ENCODE measurements at regions not wholly inside any gene's neighbourhood (a gene's known extent, or its start where the extent isn't known, plus 50 kb on each side); places are given as distances from the start of the nearest gene placed in this dataset.
A peak's percentile ranks its signal among the peaks of the same experiment; 100 is the strongest.

GRCh38 chr4:131370846-131371245 is 1778.2 kb upstream of the PCDH10 start:
- no peaks in the 10 kb centered on the region for H3K9me3 ChIP-seq (ENCODE audit: control insufficient read depth, low read depth, low read length)
- H3K4me3 ChIP-seq (ENCODE audit: low read length), result no peak overlapping the region
- H3K36me3 ChIP-seq (ENCODE audit: control insufficient read depth, insufficient read depth, low read length), result no peaks in the 10 kb centered on the region
- H3K27me3 ChIP-seq (ENCODE audit: control insufficient read depth, insufficient read depth, low read length), result no peaks in the 10 kb centered on the region
- DNase-seq, result no peak
- H3K4me1 ChIP-seq (ENCODE audit: control insufficient read depth, insufficient read depth, low read length), result no peaks in the 10 kb centered on the region
- H3K27ac ChIP-seq (ENCODE audit: low read length), result no peak overlapping the region

GRCh38 chr4:131381055-131381454 is 1768.0 kb upstream of the PCDH10 start:
- Histone ChIP-seq H3K4me3 (ENCODE audit: low read length) (no peak overlapping the region), H3K4me1 (ENCODE audit: control insufficient read depth, insufficient read depth, low read length) (no peaks in the 10 kb centered on the region), H3K9me3 (ENCODE audit: control insufficient read depth, low read depth, low read length) (peaks cover 5% of the 10 kb centered on the region), H3K27me3 (ENCODE audit: control insufficient read depth, insufficient read depth, low read length) (no peaks in the 10 kb centered on the region), H3K36me3 (ENCODE audit: control insufficient read depth, insufficient read depth, low read length) (no peaks in the 10 kb centered on the region), H3K27ac (ENCODE audit: low read length) (no peak overlapping the region)
- WGBS (ENCODE audit: insufficient coverage, low lambda C conversion rate), result 97% methylated on average over 2 of the region's 2 CpGs
- DNase-seq, result no peak

- Histone ChIP-seq H3K27me3 (ENCODE audit: control insufficient read depth, insufficient read depth, low read length) (no peaks in the 10 kb centered on the region), H3K36me3 (ENCODE audit: control insufficient read depth, insufficient read depth, low read length) (no peaks in the 10 kb centered on the region), H3K4me1 (ENCODE audit: control insufficient read depth, insufficient read depth, low read length) (no peaks in the 10 kb centered on the region), H3K4me3 (ENCODE audit: low read length) (no peak overlapping the region), H3K27ac (ENCODE audit: low read length) (no peak overlapping the region), H3K9me3 (ENCODE audit: control insufficient read depth, low read depth, low read length) (peaks cover 5% of the 10 kb centered on the region)
- WGBS (ENCODE audit: insufficient coverage, low lambda C conversion rate), result 93% methylated on average over 3 of the region's 4 CpGs
- no peak for DNase-seq
Observed at GRCh38 chr4:131382839-131383238, 1766.3 kb upstream of the PCDH10 start.

GRCh38 chr4:131388277-131388676 is 1760.8 kb upstream of the PCDH10 start:
- no peak for DNase-seq
- peaks cover 2% of the 10 kb centered on the region for H3K9me3 ChIP-seq (ENCODE audit: control insufficient read depth, low read depth, low read length)
- WGBS (ENCODE audit: insufficient coverage, low lambda C conversion rate), result no CpG with 5 or more reads among the region's 2 CpGs
- no peaks in the 10 kb centered on the region for H3K4me1 ChIP-seq (ENCODE audit: control insufficient read depth, insufficient read depth, low read length)
- H3K27me3 ChIP-seq (ENCODE audit: control insufficient read depth, insufficient read depth, low read length), result no peaks in the 10 kb centered on the region
- no peak overlapping the region for H3K4me3 ChIP-seq (ENCODE audit: low read length)
- H3K27ac ChIP-seq (ENCODE audit: low read length), result no peak overlapping the region
- H3K36me3 ChIP-seq (ENCODE audit: control insufficient read depth, insufficient read depth, low read length), result no peaks in the 10 kb centered on the region

- H3K4me1 ChIP-seq (ENCODE audit: control insufficient read depth, insufficient read depth, low read length), result no peaks in the 10 kb centered on the region
- H3K9me3 ChIP-seq (ENCODE audit: control insufficient read depth, low read depth, low read length), result no peaks in the 10 kb centered on the region
- WGBS (ENCODE audit: insufficient coverage, low lambda C conversion rate), result no CpG with 5 or more reads among the region's 8 CpGs
- H3K36me3 ChIP-seq (ENCODE audit: control insufficient read depth, insufficient read depth, low read length), result no peaks in the 10 kb centered on the region
- H3K27ac ChIP-seq (ENCODE audit: low read length), result no peak overlapping the region
- H3K4me3 ChIP-seq (ENCODE audit: low read length), result no peak overlapping the region
- no peak for DNase-seq
- no peaks in the 10 kb centered on the region for H3K27me3 ChIP-seq (ENCODE audit: control insufficient read depth, insufficient read depth, low read length)
Observed at GRCh38 chr4:131408102-131408501, 1741.0 kb upstream of the PCDH10 start.

- H3K4me1 ChIP-seq (ENCODE audit: control insufficient read depth, insufficient read depth, low read length), result no peaks in the 10 kb centered on the region
- H3K27ac ChIP-seq (ENCODE audit: low read length), result no peak overlapping the region
- no CpG with 5 or more reads among the region's 1 CpG for WGBS (ENCODE audit: insufficient coverage, low lambda C conversion rate)
- H3K27me3 ChIP-seq (ENCODE audit: control insufficient read depth, insufficient read depth, low read length), result no peaks in the 10 kb centered on the region
- no peak overlapping the region for H3K4me3 ChIP-seq (ENCODE audit: low read length)
- peaks cover 7% of the 10 kb centered on the region for H3K9me3 ChIP-seq (ENCODE audit: control insufficient read depth, low read depth, low read length)
- no peaks in the 10 kb centered on the region for H3K36me3 ChIP-seq (ENCODE audit: control insufficient read depth, insufficient read depth, low read length)
- DNase-seq, result no peak
Observed at GRCh38 chr4:131411393-131411792, 1737.7 kb upstream of the PCDH10 start.

GRCh38 chr4:131419147-131419546 is 1729.9 kb upstream of the PCDH10 start:
- peaks cover 7% of the 10 kb centered on the region for H3K9me3 ChIP-seq (ENCODE audit: control insufficient read depth, low read depth, low read length)
- no peaks in the 10 kb centered on the region for H3K4me1 ChIP-seq (ENCODE audit: control insufficient read depth, insufficient read depth, low read length)
- WGBS (ENCODE audit: insufficient coverage, low lambda C conversion rate), result 100% methylated on average over 1 of the region's 3 CpGs
- no peaks in the 10 kb centered on the region for H3K36me3 ChIP-seq (ENCODE audit: control insufficient read depth, insufficient read depth, low read length)
- H3K27ac ChIP-seq (ENCODE audit: low read length), result no peak overlapping the region
- no peak overlapping the region for H3K4me3 ChIP-seq (ENCODE audit: low read length)
- no peaks in the 10 kb centered on the region for H3K27me3 ChIP-seq (ENCODE audit: control insufficient read depth, insufficient read depth, low read length)
- DNase-seq, result no peak

GRCh38 chr4:131426023-131426758 is 1722.9 kb upstream of the PCDH10 start:
- Histone ChIP-seq H3K27me3 (ENCODE audit: control insufficient read depth, insufficient read depth, low read length) (no peaks in the 10 kb centered on the region), H3K9me3 (ENCODE audit: control insufficient read depth, low read depth, low read length) (peaks cover 4% of the 10 kb centered on the region), H3K27ac (ENCODE audit: low read length) (no peak overlapping the region), H3K4me3 (ENCODE audit: low read length) (no peak overlapping the region), H3K4me1 (ENCODE audit: control insufficient read depth, insufficient read depth, low read length) (no peaks in the 10 kb centered on the region), H3K36me3 (ENCODE audit: control insufficient read depth, insufficient read depth, low read length) (no peaks in the 10 kb centered on the region)
- WGBS (ENCODE audit: insufficient coverage, low lambda C conversion rate), result 92% methylated on average over 2 of the region's 3 CpGs
- no peak for DNase-seq

GRCh38 chr4:131427000-131427399 is 1722.1 kb upstream of the PCDH10 start:
- Histone ChIP-seq H3K36me3 (ENCODE audit: control insufficient read depth, insufficient read depth, low read length) (no peaks in the 10 kb centered on the region), H3K9me3 (ENCODE audit: control insufficient read depth, low read depth, low read length) (peaks cover 4% of the 10 kb centered on the region), H3K27ac (ENCODE audit: low read length) (no peak overlapping the region), H3K4me1 (ENCODE audit: control insufficient read depth, insufficient read depth, low read length) (no peaks in the 10 kb centered on the region), H3K4me3 (ENCODE audit: low read length) (no peak overlapping the region), H3K27me3 (ENCODE audit: control insufficient read depth, insufficient read depth, low read length) (no peaks in the 10 kb centered on the region)
- no peak for DNase-seq
- WGBS (ENCODE audit: insufficient coverage, low lambda C conversion rate), result 100% methylated on average over 1 of the region's 2 CpGs

GRCh38 chr4:131430302-131430701 is 1718.8 kb upstream of the PCDH10 start:
- Histone ChIP-seq H3K27ac (ENCODE audit: low read length) (no peak overlapping the region), H3K4me1 (ENCODE audit: control insufficient read depth, insufficient read depth, low read length) (no peaks in the 10 kb centered on the region), H3K4me3 (ENCODE audit: low read length) (no peak overlapping the region), H3K36me3 (ENCODE audit: control insufficient read depth, insufficient read depth, low read length) (no peaks in the 10 kb centered on the region), H3K27me3 (ENCODE audit: control insufficient read depth, insufficient read depth, low read length) (no peaks in the 10 kb centered on the region), H3K9me3 (ENCODE audit: control insufficient read depth, low read depth, low read length) (peaks cover 4% of the 10 kb centered on the region)
- 83% methylated on average over 2 of the region's 3 CpGs for WGBS (ENCODE audit: insufficient coverage, low lambda C conversion rate)
- no peak for DNase-seq

- Histone ChIP-seq H3K9me3 (ENCODE audit: control insufficient read depth, low read depth, low read length) (no peaks in the 10 kb centered on the region), H3K4me1 (ENCODE audit: control insufficient read depth, insufficient read depth, low read length) (no peaks in the 10 kb centered on the region), H3K36me3 (ENCODE audit: control insufficient read depth, insufficient read depth, low read length) (no peaks in the 10 kb centered on the region), H3K27me3 (ENCODE audit: control insufficient read depth, insufficient read depth, low read length) (no peaks in the 10 kb centered on the region), H3K27ac (ENCODE audit: low read length) (no peak overlapping the region), H3K4me3 (ENCODE audit: low read length) (no peak overlapping the region)
- WGBS (ENCODE audit: insufficient coverage, low lambda C conversion rate), result no CpG with 5 or more reads among the region's 7 CpGs
- peak in 1 of 2 donors; percentile 2 for DNase-seq
Observed at GRCh38 chr4:131441004-131441688, 1707.9 kb upstream of the PCDH10 start.
